Neuronal stem cell (in vitro differentiated cells): ENCODE measurements at regions not wholly inside any gene's neighbourhood (a gene's known extent, or its start where the extent isn't known, plus 50 kb on each side); places are given as distances from the start of the nearest gene placed in this dataset.

ENCODE experiments used
- DNase-seq: peaks from one replicate; pipeline ENCODE4 v3.0.0-alpha.2; 2013; ENCODE audit warnings: low spot score
- H2AFZ ChIP-seq: one replicate; pipeline ENCODE4 v1.6.1; 2013; ENCODE audit warnings: mild to moderate bottlenecking, low read length, inconsistent platforms
- H2AK5ac ChIP-seq: 2 replicates; pipeline ENCODE4 v1.6.1; 2013; ENCODE audit warnings: low read depth, mild to moderate bottlenecking, inconsistent platforms, low read length, moderate library complexity, mixed read lengths
- H2BK120ac ChIP-seq: 2 replicates; pipeline ENCODE4 v1.6.1; 2013; ENCODE audit warnings: low read depth, mild to moderate bottlenecking, inconsistent platforms, low read length, moderate library complexity, mixed read lengths
- H2BK12ac ChIP-seq: one replicate; pipeline ENCODE4 v1.6.1; 2013; ENCODE audit warnings: low read length, inconsistent platforms
- H2BK15ac ChIP-seq: 2 replicates; pipeline ENCODE4 v1.6.1; 2013; ENCODE audit warnings: mild to moderate bottlenecking, low read length, inconsistent platforms, mixed read lengths
- H2BK5ac ChIP-seq: one replicate; pipeline ENCODE4 v1.6.1; 2013; ENCODE audit warnings: inconsistent platforms, mild to moderate bottlenecking, low read length, moderate library complexity
- H3K14ac ChIP-seq: one replicate; pipeline ENCODE4 v1.6.1; 2013; ENCODE audit warnings: low read length, inconsistent platforms
- H3K18ac ChIP-seq: 2 replicates; pipeline ENCODE4 v1.6.1; 2013; ENCODE audit warnings: low read length, inconsistent platforms
- H3K23ac ChIP-seq: 2 replicates; pipeline ENCODE4 v1.6.1; 2013; ENCODE audit warnings: low read depth, mild to moderate bottlenecking, mixed read lengths, low read length, inconsistent platforms; ENCODE audit not compliant: poor library complexity
- H3K27ac ChIP-seq: replicated peaks from 3 replicates; pipeline ENCODE4 v1.5.1; 2013; ENCODE audit warnings: low read length, inconsistent platforms
- H3K27me3 ChIP-seq, 3 experiments: 2 replicates each; pipeline ENCODE4 v1.6.1; 2013; ENCODE audit warnings: low read length in 3 of 3, mild to moderate bottlenecking in 2 of 3, inconsistent platforms in 1 of 3, low read depth in 1 of 3, mixed read lengths in 1 of 3, moderate library complexity in 1 of 3; ENCODE audit not compliant: control insufficient read depth in 3 of 3, insufficient read depth in 3 of 3
- H3K36me3 ChIP-seq, 2 donors: replicated peaks in 1 of 2; 2 replicates each; pipeline ENCODE4 v1.6.1; 2013; ENCODE audit warnings: low read length in 2 of 2; ENCODE audit not compliant: control insufficient read depth in 2 of 2, insufficient read depth in 2 of 2
- H3K4ac ChIP-seq: 2 replicates; pipeline ENCODE4 v1.6.1; 2013; ENCODE audit warnings: inconsistent platforms, mild to moderate bottlenecking, low read length, moderate library complexity
- H3K4me1 ChIP-seq, 2 donors: 1 replicate in 1 of 2; 2 replicates in 1 of 2; pipeline ENCODE4 v1.6.1; 2013; ENCODE audit warnings: low read length in 2 of 2, low read depth in 1 of 2; ENCODE audit not compliant: control insufficient read depth in 2 of 2, insufficient read depth in 1 of 2
- H3K4me2 ChIP-seq: one replicate; pipeline ENCODE4 v1.6.1; 2013; ENCODE audit warnings: mild to moderate bottlenecking, low read length, inconsistent platforms; ENCODE audit not compliant: insufficient read depth, poor library complexity, severe bottlenecking
- H3K4me3 ChIP-seq, 2 donors: 2 replicates each; pipeline ENCODE4 v1.5.1; 2013; ENCODE audit warnings: low read length in 2 of 2, mild to moderate bottlenecking in 2 of 2, inconsistent platforms in 1 of 2, moderate library complexity in 1 of 2
- H3K79me1 ChIP-seq: one replicate; pipeline ENCODE4 v1.6.1; 2013; ENCODE audit warnings: low read depth, mild to moderate bottlenecking, inconsistent platforms, low read length, moderate library complexity
- H3K9ac ChIP-seq: one replicate; pipeline ENCODE4 v1.6.1; 2013; ENCODE audit warnings: mild to moderate bottlenecking, low read depth, low read length, inconsistent platforms; ENCODE audit not compliant: poor library complexity
- H3K9me3 ChIP-seq, 2 donors: replicated peaks in 1 of 2; 2 replicates each; pipeline versions ENCODE3 to v1.6.1; 2013; ENCODE audit warnings: low read length in 2 of 2, mild to moderate bottlenecking in 2 of 2, inconsistent platforms in 1 of 2, low read depth in 1 of 2, mixed read lengths in 1 of 2, moderate library complexity in 1 of 2; ENCODE audit not compliant: control insufficient read depth in 2 of 2, insufficient read depth in 1 of 2
- H4K8ac ChIP-seq: one replicate; pipeline ENCODE4 v1.6.1; 2013; ENCODE audit warnings: low read depth, mild to moderate bottlenecking, inconsistent platforms, low read length, moderate library complexity
- H4K91ac ChIP-seq: one replicate; pipeline ENCODE4 v1.6.1; 2013; ENCODE audit warnings: low read length, low read depth, mild to moderate bottlenecking, inconsistent platforms; ENCODE audit not compliant: poor library complexity
- WGBS, 2 donors: extraction: QIAGEN DNeasy Blood & Tissue Kit; methylation state at CpG; one replicate each; pipeline ENCODE4 v1.1.7; 2013; ENCODE audit warnings: missing lambda C conversion rate in 2 of 2, mixed read lengths in 1 of 2; ENCODE audit not compliant: insufficient read length in 2 of 2, insufficient replicate concordance in 1 of 2; ENCODE audit errors: extremely low coverage in 2 of 2; 5-methylcytosine and 5-hydroxymethylcytosine counted together

- Histone ChIP-seq H2AFZ (no peak overlapping the region), H3K23ac (no peak overlapping the region), H2BK120ac (no peak overlapping the region), H3K27ac (no peak overlapping the region), H4K8ac (no peak overlapping the region), H3K9me3 (peaks cover 1 to 3% of the 10 kb centered on the region in 2 donors), H3K18ac (no peak overlapping the region), H2BK12ac (no peak overlapping the region), H3K4me2 (no peak overlapping the region), H3K4ac (no peak overlapping the region), H3K27me3 (no peaks in the 10 kb centered on the region), H3K79me1 (no peaks in the 10 kb centered on the region), H4K91ac (peak overlapping the region; percentile 79), H3K14ac (no peak overlapping the region), H2BK15ac (no peak overlapping the region), H2AK5ac (no peak overlapping the region), H3K4me3 (no peak overlapping the region), H3K36me3 (peaks cover 2 to 76% of the 10 kb centered on the region in 2 donors), H3K9ac (no peak overlapping the region), H3K4me1 (no peaks in the 10 kb centered on the region), H2BK5ac (no peak overlapping the region)
- WGBS, 2 donors = no CpG with 5 or more reads among the region's 5 CpGs
- no peak for DNase-seq
Measured at GRCh38 chr6:144515761-144516160, 230.6 kb downstream of the UTRN start.

GRCh38 chr6:144519426-144519825, 234.3 kb downstream of the UTRN start:
- no peak for DNase-seq
- no peak overlapping the region for H3K4ac ChIP-seq
- no peaks in the 10 kb centered on the region for H3K79me1 ChIP-seq
- no peak overlapping the region for H4K8ac ChIP-seq
- H2BK5ac ChIP-seq = no peak overlapping the region
- H3K23ac ChIP-seq = no peak overlapping the region
- no peak overlapping the region for H3K18ac ChIP-seq
- peaks cover 3 to 82% of the 10 kb centered on the region in 2 donors for H3K36me3 ChIP-seq
- no peak overlapping the region for H2BK120ac ChIP-seq
- H3K27me3 ChIP-seq = no peaks in the 10 kb centered on the region
- no peak overlapping the region for H3K9ac ChIP-seq
- WGBS, 2 donors = no CpG with 5 or more reads among the region's 4 CpGs
- no peak overlapping the region for H3K4me2 ChIP-seq
- no peak overlapping the region for H2BK15ac ChIP-seq
- no peak overlapping the region for H2AFZ ChIP-seq
- H3K4me1 ChIP-seq = no peaks in the 10 kb centered on the region
- no peak overlapping the region for H2BK12ac ChIP-seq
- no peak overlapping the region for H2AK5ac ChIP-seq
- no peak overlapping the region for H3K14ac ChIP-seq
- peaks cover 1 to 3% of the 10 kb centered on the region in 2 donors for H3K9me3 ChIP-seq
- H4K91ac ChIP-seq = no peak overlapping the region
- H3K4me3 ChIP-seq = no peak overlapping the region
- H3K27ac ChIP-seq = no peak overlapping the region

GRCh38 chr6:144528743-144529425, 243.7 kb downstream of the UTRN start:
- peak overlapping the region; percentile 87 for H3K27ac ChIP-seq
- H4K8ac ChIP-seq = no peak overlapping the region
- H3K4me2 ChIP-seq = no peak overlapping the region
- H3K14ac ChIP-seq = no peak overlapping the region
- H3K79me1 ChIP-seq = no peaks in the 10 kb centered on the region
- no peak overlapping the region for H3K9ac ChIP-seq
- peaks cover 3 to 64% of the 10 kb centered on the region in 2 donors for H3K36me3 ChIP-seq
- no peaks in the 10 kb centered on the region for H3K27me3 ChIP-seq
- H4K91ac ChIP-seq = no peak overlapping the region
- no peak overlapping the region for H2BK120ac ChIP-seq
- no peak overlapping the region for H3K4ac ChIP-seq
- no peak overlapping the region for H2AFZ ChIP-seq
- H2AK5ac ChIP-seq = no peak overlapping the region
- no peak overlapping the region for H2BK15ac ChIP-seq
- peaks cover 0 to 11% of the 10 kb centered on the region in 2 donors for H3K4me1 ChIP-seq
- no CpG with 5 or more reads among the region's 9 CpGs for WGBS, 2 donors
- peak; percentile 63 for DNase-seq
- H3K18ac ChIP-seq = no peak overlapping the region
- no peak overlapping the region for H3K4me3 ChIP-seq
- H3K9me3 ChIP-seq = peaks cover 0 to 10% of the 10 kb centered on the region in 2 donors
- H2BK12ac ChIP-seq = no peak overlapping the region
- H2BK5ac ChIP-seq = no peak overlapping the region
- no peak overlapping the region for H3K23ac ChIP-seq

- no peak overlapping the region for H2BK120ac ChIP-seq
- H4K8ac ChIP-seq = no peak overlapping the region
- no peak overlapping the region for H2BK12ac ChIP-seq
- no peak overlapping the region for H3K27ac ChIP-seq
- no peak overlapping the region for H2AFZ ChIP-seq
- no peak overlapping the region for H3K23ac ChIP-seq
- H3K18ac ChIP-seq = no peak overlapping the region
- no CpG with 5 or more reads among the region's 2 CpGs for WGBS, 2 donors
- H3K9me3 ChIP-seq = peaks cover 0 to 4% of the 10 kb centered on the region in 2 donors
- H3K27me3 ChIP-seq = no peaks in the 10 kb centered on the region
- H3K4ac ChIP-seq = no peak overlapping the region
- no peak overlapping the region for H3K14ac ChIP-seq
- no peak overlapping the region for H2BK5ac ChIP-seq
- no peak overlapping the region for H2BK15ac ChIP-seq
- no peak overlapping the region for H4K91ac ChIP-seq
- H3K4me2 ChIP-seq = no peak overlapping the region
- peaks cover 3 to 62% of the 10 kb centered on the region in 2 donors for H3K36me3 ChIP-seq
- H3K4me1 ChIP-seq = peaks cover 0 to 11% of the 10 kb centered on the region in 2 donors
- H3K79me1 ChIP-seq = no peaks in the 10 kb centered on the region
- no peak overlapping the region for H2AK5ac ChIP-seq
- no peak overlapping the region for H3K9ac ChIP-seq
- DNase-seq = no peak
- H3K4me3 ChIP-seq = no peak overlapping the region
Measured at GRCh38 chr6:144530118-144530517, 245.0 kb downstream of the UTRN start.
